ENCODE measurements at regions not wholly inside any gene's neighbourhood (a gene's known extent, or its start where the extent isn't known, plus 50 kb on each side); places are given as distances from the start of the nearest gene placed in this dataset.

DNA sequence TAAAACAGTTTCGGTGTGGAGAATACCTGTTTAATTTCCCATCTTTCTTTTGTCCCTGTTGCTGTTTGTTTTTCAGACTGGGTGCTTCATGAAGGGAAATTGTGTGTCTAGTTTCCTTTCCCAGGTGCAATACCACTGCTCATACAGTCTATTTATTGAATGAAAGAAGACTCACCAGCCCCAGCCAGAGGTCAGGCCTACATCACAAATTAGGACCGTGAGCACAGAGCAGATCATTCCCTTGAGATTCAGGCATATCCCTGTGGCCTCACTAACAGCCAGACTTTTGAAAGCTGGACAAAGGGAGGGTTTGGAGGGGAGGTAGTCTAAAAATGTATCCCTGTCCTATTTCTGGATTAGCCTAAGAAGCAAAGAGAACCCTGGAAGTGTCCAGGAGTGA is 278.9 kb downstream of the IRS1 start:
- DNase-seq = no peak

DNA sequence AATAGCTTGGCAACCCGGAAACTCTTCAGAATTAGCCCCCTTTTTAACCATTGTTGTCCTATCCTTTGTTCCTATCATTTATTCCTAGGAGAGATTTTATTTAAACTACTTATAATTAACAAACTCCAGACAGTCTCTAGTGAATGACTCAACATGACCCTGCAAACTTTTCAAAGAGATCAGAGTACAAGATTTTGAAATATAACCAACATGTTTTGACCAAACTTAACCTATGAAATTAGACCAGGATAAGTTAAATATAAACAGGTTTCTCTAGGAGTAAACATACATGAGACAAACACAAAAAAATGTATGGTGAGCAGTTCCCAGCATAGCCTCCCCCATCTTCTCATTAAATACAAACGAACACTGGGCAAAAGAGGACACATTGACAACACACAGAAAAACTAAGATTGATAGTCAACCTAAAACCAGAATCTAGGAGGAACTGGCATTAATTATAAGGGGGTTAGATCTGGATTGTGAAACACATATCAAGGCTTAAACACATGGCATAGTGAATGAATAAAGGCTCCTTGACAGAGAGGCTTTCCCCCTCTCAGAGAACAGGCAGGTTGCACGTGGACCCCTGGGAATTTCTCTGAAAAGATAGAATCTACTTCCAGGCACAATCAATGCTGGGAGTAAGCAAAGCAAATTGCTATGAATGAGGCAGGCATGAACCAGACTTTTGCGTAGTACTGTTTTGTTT is 284.1 kb downstream of the IRS1 start:
- DNase-seq = no peak

DNA sequence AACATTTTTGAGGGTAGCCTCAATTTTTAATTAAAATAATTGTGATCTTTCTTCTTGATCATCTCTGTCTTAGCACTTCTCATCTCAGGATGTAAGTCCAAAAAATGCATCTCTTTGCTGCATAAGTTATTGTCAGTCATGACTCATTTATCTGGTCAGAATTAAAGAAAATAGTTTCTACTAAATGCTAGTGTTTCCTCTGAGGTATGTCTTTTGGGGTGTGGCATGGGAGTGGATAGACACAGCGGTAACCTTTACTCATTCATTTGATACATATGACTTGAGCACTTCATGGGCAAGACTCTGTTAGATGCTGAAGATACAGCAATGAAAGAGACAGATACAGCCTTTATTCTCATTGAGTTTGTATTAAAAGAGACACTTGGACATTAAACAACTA is 284.7 kb downstream of the IRS1 start:
- DNase-seq = no peak

DNA sequence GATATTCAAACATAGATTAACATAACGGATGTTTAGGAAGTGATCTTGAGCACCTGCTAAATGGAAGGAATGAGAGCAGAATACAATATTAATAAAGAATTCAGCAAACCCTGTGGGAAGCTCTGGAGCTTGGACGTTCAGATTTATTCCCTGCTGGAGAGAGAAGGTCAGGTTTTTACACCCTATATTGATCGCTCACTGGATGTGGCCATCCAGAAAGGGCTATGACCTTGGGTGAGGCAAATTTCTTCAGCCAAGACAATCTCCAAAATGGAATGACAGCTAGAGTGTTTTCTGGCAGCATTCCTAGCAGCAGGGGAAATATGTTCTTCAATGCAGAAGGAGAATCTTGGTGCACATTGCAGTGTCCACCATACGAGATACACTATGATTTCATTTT is 288.3 kb downstream of the IRS1 start:
- DNase-seq = no peak

DNA sequence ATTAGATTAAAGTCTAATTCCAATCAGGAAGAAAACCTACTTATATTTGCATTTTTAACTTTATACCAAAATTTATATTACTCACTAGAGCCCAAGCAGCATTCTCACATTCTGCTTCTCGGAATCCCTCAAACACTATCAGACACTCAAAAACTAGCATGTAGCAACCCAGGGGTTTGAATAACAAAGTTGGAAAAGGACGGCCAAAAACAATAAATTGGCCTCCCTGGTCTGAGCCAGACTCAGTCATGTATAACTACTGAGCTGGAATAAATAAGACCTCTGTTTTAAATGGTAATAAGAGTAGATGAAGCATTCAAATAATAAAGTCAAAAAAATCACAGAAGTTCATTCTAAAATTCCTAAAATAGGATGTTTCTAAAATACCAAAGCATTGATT is 290.9 kb downstream of the IRS1 start:
- DNase-seq = no peak

DNA sequence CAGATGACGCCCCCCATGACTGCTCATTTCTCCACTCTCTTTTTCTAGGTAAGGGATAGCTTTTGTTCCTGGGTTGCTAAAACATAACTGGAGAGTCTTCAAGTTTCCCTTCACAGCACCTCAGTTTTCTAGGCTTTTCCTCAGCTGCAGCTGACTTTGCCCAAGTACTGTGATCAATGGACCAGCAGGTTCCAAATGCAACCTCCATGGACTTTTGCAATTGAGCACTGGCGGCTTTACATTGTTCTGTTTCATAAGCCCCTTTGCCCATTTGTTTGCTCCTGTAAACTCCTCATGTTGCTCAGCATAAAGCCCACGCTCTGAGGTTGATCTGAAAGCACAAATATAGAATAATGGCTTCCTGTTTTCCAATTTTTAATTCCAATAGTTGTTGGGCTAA is 291.6 kb downstream of the IRS1 start:
- DNase-seq = no peak

DNA sequence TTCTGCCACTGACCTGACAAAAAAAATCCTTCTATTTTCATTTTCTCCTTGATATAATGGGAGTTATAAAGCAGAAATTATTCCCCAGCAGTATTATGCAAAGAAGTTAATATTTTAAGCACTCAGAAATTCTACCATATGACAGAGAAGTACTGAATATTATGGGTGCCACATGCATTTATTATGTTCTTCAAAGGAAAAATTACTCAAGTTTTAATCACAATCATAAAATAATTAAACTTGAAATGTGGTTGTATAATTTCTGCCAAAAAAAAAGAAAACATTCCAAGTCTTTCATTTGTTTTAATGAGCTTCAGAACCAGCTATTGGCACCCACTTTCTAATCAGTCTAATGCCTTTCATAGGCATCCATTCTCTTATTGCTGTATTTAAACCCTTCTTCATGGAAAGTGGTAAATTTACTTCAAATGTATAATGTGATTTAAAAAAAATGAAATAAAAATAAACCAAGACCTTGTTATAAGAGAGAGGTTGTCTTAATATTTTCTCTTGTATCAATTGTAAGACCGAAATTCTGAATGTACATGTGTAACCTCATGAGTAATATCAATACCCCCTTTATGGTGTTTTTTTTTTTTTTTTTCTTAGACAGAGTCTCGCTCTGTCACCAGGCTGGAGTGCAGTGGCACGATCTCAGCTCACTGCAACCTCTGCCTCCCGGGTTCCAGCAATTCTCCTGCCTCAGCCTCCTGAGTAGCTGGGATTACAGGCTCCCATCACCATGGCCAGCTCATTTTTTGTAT is 302.3 kb downstream of the IRS1 start:
- no peak for DNase-seq

DNA sequence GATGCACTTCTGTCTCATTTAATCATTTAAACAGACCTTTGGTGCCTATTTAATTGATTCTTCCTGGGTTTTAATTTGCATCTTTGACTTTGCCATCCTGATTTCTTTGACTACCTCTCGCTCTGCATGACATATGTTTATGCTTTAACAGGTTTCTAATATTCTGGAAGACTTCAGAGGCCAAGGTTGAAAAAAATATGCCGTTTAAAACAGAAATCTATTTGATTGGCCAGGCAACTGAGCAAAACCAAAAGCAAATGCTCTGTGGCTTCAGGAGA is 303.4 kb downstream of the IRS1 start:
- DNase-seq = no peak

DNA sequence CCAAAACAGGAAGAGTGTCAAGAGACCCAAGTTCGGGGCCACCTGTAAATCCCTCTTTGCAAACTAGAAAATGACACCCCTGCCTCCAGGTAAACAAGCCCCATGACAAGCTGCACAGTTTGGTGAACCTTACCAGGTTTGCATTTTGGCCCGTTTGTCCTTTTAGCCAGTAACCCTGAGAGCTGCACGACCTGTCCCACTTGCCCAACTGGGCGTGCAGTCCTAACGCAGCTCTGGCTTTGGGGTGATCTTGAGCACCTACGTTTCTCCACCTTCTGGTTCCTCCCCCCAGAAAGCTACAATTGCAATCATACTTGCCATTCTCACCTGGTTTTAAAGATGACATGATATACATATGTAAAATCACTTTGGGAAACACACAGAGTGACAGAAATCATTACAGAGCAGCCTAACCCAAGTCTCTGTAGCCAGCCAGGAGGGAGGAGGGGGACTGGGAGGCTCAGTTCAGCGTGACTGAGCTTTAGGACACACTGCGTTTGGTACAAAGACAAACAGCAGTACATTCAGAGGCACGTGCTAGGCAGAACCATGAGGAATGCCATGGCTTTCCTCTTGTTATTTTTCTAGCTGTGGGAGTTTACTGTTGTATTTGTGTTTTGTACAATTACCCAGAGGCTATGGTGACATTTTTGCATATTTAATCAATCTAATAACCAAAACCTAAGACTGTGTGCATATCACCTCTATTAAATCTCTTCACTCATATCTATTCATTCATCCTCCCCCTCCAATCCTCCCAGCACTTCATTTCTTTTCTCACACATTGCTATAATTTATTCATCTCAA is 304.0 kb downstream of the IRS1 start:
- no peak for DNase-seq

DNA sequence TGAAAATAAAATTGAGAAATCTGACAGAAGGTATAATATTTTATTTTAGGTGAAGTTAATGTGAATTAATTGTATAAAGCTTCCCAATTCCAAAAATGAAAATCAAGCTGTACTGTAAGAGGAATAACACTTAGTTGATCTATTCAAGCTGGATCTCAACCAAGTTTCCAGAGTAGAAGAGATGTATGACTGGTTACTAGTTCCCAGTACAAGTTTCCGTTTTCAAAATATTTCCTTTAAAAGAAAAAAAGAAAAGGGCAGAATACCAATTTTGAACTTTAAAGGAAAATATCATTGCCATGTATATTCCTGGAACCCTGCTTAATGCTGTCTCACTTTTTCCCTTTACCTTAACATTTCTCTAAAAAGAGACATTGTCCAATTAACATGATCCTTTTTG is 308.5 kb downstream of the IRS1 start:
- no peak for DNase-seq

DNA sequence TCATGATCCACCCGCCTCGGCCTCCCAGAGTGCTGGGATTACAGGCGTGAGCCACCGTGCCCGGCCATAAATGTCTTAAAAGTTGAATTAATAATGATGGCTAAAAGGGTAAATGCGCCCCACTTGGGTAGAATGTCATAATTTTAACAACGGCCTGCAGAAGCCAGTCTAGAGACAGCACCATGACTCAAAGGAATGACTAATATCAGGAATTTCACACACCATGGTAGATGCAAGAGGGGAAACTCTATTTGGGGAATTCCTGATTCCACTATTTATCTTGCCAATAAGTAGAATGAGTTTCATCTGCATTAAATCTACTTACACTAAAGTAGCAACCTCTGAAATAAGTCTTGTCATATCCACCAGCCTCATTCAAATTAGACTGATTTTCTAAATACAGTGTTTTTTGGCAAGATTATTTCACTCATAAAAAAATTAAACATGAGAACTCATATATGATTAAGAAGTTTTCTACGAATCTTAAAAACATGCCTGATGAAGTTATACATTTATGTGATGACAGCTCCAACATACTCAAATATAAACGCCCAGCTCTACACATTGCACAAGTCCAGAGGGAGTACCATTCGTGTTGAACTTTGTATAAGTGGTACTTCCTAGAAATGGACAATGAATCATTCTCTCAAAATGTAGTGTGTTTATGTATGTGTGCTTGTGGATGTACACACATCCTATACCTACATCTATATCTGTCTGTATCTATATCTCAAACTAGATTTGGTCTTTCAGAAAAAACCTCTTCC is 309.7 kb downstream of the IRS1 start:
- no peak for DNase-seq

DNA sequence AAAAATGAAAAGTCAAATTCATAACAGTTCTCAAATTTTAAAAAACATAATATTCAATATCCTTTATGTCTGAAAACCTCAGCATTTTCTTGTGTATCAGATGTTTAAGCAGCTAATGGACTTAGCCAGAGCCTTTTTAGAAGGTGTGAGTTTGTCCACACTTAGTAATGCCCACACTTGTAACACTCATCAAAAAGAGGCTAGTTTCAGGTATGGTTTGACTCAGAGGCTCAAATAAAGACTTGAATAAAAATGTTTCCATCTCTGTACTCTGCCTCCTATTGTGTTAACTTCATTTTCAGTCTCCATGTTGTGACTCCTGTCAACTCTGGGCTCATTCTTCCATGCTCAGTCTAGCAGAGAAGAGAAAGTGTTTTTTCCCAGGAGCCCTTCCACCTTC is 311.6 kb downstream of the IRS1 start:
- DNase-seq = no peak

DNA sequence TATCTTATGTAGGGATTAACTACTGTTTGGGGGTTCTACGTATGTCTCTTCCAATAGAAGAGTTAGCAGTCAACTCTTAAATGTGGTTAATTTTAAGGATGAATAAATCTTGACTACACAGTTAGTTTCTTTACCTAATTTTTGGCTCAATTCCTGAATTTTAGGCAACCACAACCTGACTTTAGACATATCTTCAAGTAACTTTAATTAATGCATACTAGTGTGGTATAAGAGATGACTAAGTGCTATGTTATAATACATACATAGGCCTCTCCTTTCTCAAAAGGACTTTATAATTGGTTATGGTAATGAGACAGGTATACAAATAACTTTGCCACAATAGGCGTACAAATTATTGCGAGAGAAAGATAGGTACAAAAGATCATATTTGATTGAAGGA is 312.0 kb downstream of the IRS1 start:
- DNase-seq = no peak

DNA sequence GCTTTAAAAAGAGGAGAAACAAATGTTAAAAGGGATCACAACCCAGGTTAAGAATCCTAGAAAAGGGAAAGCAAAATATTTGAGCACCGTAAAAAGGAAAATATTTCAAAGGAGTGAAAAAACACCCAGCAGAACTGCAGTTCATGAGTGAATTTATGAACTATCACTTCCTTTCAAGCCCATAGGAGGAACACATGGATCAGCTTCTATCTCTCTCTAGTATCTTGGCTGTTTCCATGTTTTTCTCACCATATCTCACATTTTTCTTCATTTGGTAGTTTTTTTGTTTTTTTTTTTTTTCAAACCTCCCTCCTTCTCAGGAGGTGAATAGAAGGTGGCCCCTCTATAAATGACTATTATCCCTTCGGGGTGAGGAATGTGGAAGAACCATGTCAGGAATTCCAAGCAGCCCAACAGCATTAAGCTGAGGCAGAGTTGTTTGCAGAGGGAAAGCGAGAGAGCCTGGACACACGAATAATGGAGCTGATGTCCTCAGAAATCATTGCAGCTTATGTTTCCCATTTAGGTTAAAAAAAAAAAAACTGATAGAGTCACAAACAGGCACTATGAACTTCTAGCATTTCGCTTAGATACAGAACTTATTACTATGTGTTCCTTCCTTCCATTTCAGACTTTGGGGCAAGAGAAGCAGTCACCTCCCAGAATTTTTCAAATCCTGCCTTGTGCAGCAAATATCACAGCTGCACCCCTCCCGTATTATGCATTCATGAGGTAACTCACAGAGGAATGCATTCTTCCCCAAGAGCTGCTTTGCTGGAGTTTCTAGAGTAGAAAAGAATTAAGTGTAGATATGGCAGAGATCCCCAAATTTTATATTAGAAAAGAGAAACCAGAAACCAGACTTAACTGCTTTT is 315.6 kb downstream of the IRS1 start:
- no peak for DNase-seq

DNA sequence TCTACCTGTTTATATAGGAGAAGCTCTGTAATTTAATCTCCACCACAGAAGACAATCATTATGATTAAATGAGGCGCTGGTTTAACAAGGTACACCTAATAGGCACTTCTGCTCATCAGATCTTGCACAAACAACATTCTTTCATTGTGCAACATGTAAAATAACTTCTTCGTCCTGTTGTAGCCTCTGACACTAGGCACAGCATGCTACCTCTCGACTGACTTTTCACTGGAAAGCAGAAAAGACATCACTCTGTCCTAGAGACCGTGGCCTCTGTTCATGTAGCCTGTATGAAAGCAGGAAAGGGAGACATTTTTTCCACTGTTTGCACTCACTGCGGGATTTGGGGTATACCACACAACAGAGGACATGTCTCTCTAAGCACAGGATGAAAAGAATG is 316.5 kb downstream of the IRS1 start:
- DNase-seq = no peak

DNA sequence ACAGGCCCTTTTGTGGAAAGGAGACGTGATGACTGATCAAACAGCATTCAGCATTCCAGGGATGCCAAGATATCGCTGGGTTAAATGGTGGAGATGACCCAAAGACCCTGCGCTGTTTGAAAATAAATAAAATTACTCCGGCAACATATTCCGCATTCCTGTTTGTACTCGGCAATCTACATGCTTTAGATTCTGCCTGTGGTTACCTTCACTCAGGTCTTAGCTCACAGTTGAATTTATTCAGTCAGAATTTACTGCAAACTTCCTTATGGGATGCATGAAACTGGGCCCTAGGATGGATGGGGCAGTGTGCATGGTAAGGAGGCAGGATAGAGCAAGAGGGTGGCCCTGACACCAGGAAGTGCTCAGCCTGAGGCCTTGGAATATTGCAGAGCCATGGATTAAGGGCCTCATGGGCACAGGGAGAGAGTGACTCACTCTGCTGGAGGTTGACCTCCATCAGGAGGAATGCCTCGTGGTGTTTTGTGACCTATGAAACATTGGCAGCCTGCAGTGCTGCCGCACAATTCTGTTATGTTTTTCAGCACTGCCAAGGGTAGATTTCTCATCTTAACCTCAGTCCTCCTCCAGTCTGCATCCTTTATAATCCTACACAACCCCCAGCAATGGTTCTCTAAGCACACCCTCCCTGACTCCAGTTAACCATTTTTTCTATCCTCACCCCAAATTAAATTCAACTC is 321.4 kb downstream of the IRS1 start:
- no peak for DNase-seq

DNA sequence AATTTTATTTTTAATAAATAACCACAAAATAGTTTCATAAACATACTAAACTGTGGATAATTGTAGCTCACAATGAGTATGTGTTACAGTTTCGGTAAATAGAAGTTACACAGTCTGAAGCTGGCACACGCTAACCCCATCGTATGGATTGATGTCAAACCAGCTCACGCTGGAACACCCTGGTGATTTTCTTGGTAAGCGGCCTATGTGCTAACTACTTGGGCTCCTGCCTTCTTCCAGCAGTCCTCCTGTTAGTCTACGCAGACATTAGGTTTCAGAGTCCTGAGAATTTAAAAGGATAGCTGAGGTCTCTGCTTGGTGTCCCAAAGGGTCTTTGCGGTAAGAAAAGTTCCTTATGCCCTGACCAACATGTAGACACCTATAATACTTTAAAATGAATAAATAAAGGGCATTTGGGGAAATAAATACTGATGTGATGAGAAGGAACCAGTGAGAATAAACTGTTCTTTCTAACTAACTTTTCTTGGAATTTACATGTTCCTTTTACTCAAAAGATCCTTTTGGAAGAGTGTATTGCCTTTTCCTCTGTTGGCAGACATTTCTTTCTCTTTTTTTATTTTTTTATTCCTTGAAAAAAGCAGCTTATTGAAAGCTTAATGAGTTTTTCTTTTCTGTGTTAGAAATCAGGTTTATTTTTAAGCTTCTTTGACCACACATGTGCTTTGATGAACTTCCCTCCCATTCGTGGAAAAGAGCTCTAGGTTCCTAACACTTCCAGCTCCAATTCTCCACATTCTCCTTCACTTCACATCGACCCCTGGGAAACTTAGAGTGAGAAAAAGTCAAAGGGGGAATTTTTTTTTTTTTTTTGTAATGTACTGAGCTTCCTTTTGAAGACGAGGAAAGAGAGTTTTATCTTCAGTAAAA is 322.2 kb downstream of the IRS1 start:
- no peak for DNase-seq

DNA sequence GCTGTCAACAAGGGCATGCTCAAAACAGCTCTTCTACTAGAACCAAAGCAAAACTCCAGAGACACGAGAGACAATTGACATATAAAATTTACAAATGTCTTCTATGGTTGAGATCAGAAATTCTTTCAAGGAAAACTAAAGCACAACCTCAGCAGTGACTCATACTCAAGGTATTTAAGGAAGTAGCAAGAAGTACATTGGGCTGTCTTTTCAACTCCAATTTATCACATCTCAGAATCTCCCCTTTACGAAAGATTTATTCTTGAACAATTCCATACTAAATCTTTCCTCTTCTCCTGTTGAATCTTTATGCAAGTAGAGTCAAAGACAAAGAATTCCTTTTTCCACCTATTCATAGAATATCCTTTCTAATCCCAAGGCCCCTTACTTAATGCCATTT is 324.0 kb downstream of the IRS1 start:
- no peak for DNase-seq

DNA sequence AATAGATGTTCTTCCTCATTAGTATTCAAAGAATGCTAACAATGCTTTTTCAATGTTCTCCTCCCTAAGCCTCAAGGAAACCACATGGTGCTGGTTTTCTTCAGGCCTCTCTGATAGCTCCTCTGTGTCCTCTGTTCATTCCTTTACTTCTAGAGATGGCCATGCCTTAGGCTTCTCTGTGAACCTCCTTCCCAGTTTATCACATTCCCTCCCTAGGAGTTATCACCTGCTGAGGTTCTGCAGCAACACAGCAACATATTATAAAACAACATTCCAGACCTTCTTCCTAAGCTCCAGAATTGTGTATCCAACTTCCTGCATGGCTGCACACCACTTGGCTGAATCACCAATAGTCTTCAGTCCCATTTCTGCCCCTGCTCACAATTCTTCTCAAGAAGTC is 325.5 kb downstream of the IRS1 start:
- no peak for DNase-seq

DNA sequence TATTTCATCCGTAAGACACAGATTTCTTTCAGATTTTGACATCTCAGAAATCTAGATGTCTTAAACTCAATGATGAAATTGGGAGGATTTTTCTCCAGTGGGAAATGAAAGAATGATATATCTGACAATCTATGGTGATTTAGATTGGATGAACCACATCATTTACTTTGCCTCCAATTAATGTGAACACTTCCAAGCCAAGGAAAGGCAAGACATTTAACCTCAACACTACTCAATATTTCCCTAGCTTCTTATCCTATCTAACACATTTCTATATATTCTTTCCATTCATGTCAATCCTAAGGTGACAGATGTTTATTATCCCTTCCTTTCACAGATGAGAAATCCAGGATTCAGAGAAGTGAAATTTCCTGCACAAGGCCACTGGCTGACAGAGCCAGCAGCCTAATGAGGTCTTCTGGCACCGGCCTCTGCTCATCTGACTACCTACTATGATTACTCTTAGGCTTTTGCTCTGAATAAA is 327.6 kb downstream of the IRS1 start:
- DNase-seq = no peak

Measured in effector CD4-positive, alpha-beta T cell (primary cell).